ACC112 (cell line): ENCODE measurements at regions not wholly inside any gene's neighbourhood (a gene's known extent, or its start where the extent isn't known, plus 50 kb on each side); places are given as distances from the start of the nearest gene placed in this dataset.
A peak's percentile ranks its signal among the peaks of the same experiment; 100 is the strongest.

ENCODE experiments used
- H2AFZ ChIP-seq: fragments of 200-600 bp; sonication (generic); one replicate; pipeline ENCODE4 v1.6.0; 2017; ENCODE audit warnings: antibody characterized with exemption, low read length; ENCODE audit not compliant: unreplicated experiment
- H3K27ac ChIP-seq: fragments of 200-600 bp; sonication (generic); 2 replicates; pipeline ENCODE4 v1.5.1; 2014; ENCODE audit warnings: low read depth, mild to moderate bottlenecking, antibody characterized with exemption, low read length, moderate library complexity
- H3K27me3 ChIP-seq: fragments of 200-600 bp; sonication (generic); 2 replicates; pipeline ENCODE4 v1.6.1; 2014; ENCODE audit warnings: mild to moderate bottlenecking, antibody characterized with exemption, low read length, moderate library complexity, mixed read lengths; ENCODE audit not compliant: insufficient read depth
- H3K36me3 ChIP-seq: fragments of 200-600 bp; sonication (generic); 2 replicates; pipeline ENCODE4 v1.6.1; 2016; ENCODE audit warnings: mild to moderate bottlenecking, antibody characterized with exemption, low read length, moderate library complexity, mixed read lengths; ENCODE audit not compliant: insufficient read depth
- H3K4me1 ChIP-seq: fragments of 200-600 bp; sonication (generic); one replicate; pipeline ENCODE4 v1.6.1; 2016; ENCODE audit warnings: low read length, mixed read lengths; ENCODE audit not compliant: insufficient read depth, unreplicated experiment, control insufficient read depth
- H3K4me3 ChIP-seq: fragments of 200-600 bp; sonication (generic); 2 replicates; pipeline ENCODE4 v1.5.1; 2014; ENCODE audit warnings: mild to moderate bottlenecking, low read depth, low read length
- H3K79me2 ChIP-seq: fragments of 200-600 bp; sonication (generic); one replicate; pipeline ENCODE4 v1.6.0; 2016; ENCODE audit warnings: low read length; ENCODE audit not compliant: control insufficient read depth, unreplicated experiment, insufficient read depth

GRCh38 chr18:25658476-25658875 lies 306.5 kb upstream of the ZNF521 start:
- no peak overlapping the region for H3K4me3 ChIP-seq
- H3K27ac ChIP-seq, result no peak overlapping the region
- no peaks in the 10 kb centered on the region for H3K4me1 ChIP-seq
- no peaks in the 10 kb centered on the region for H3K79me2 ChIP-seq
- H3K27me3 ChIP-seq, result no peaks in the 10 kb centered on the region
- no peaks in the 10 kb centered on the region for H3K36me3 ChIP-seq
- no peak overlapping the region for H2AFZ ChIP-seq

GRCh38 chr18:25651553-25651952 lies 299.6 kb upstream of the ZNF521 start:
- H2AFZ ChIP-seq, result no peak overlapping the region
- peaks cover 23% of the 10 kb centered on the region for H3K4me1 ChIP-seq
- H3K36me3 ChIP-seq, result no peaks in the 10 kb centered on the region
- H3K4me3 ChIP-seq, result no peak overlapping the region
- no peaks in the 10 kb centered on the region for H3K79me2 ChIP-seq
- H3K27ac ChIP-seq, result peak overlapping the region; percentile 91
- no peaks in the 10 kb centered on the region for H3K27me3 ChIP-seq

GRCh38 chr18:25650201-25650941 lies 298.4 kb upstream of the ZNF521 start:
- Histone ChIP-seq H2AFZ (no peak overlapping the region), H3K27ac (peak overlapping the region; percentile 91), H3K4me3 (peak overlapping the region; percentile 58; the same call in 1 of the 2 replicates), H3K36me3 (no peaks in the 10 kb centered on the region), H3K79me2 (no peaks in the 10 kb centered on the region), H3K4me1 (peaks cover 23% of the 10 kb centered on the region), H3K27me3 (no peaks in the 10 kb centered on the region)

- Histone ChIP-seq H3K27me3 (no peaks in the 10 kb centered on the region), H3K79me2 (no peaks in the 10 kb centered on the region), H3K4me3 (no peak overlapping the region), H3K27ac (peak overlapping the region; percentile 91), H3K4me1 (peaks cover 23% of the 10 kb centered on the region), H3K36me3 (no peaks in the 10 kb centered on the region), H2AFZ (no peak overlapping the region)
These were observed 296.8 kb upstream of the ZNF521 start for GRCh38 chr18:25648716-25649260.

GRCh38 chr18:25647404-25647803 lies 295.4 kb upstream of the ZNF521 start:
- Histone ChIP-seq H3K4me3 (no peak overlapping the region), H3K27me3 (no peaks in the 10 kb centered on the region), H3K36me3 (no peaks in the 10 kb centered on the region), H3K4me1 (peaks cover 23% of the 10 kb centered on the region), H2AFZ (no peak overlapping the region), H3K79me2 (no peaks in the 10 kb centered on the region), H3K27ac (no peak overlapping the region)

GRCh38 chr18:25646971-25647370 lies 295.0 kb upstream of the ZNF521 start:
- H3K27ac ChIP-seq, result no peak overlapping the region
- H3K79me2 ChIP-seq, result no peaks in the 10 kb centered on the region
- no peaks in the 10 kb centered on the region for H3K36me3 ChIP-seq
- H2AFZ ChIP-seq, result no peak overlapping the region
- peaks cover 23% of the 10 kb centered on the region for H3K4me1 ChIP-seq
- H3K27me3 ChIP-seq, result no peaks in the 10 kb centered on the region
- no peak overlapping the region for H3K4me3 ChIP-seq

- Histone ChIP-seq H3K36me3 (no peaks in the 10 kb centered on the region), H3K4me3 (no peak overlapping the region), H3K27me3 (peaks cover 30% of the 10 kb centered on the region), H3K79me2 (no peaks in the 10 kb centered on the region), H2AFZ (no peak overlapping the region), H3K4me1 (no peaks in the 10 kb centered on the region), H3K27ac (no peak overlapping the region)
These were observed 287.6 kb upstream of the ZNF521 start for GRCh38 chr18:25639596-25639995.

- H3K36me3 ChIP-seq, result no peaks in the 10 kb centered on the region
- no peak overlapping the region for H2AFZ ChIP-seq
- H3K4me1 ChIP-seq, result no peaks in the 10 kb centered on the region
- peaks cover 25% of the 10 kb centered on the region for H3K27me3 ChIP-seq
- H3K79me2 ChIP-seq, result no peaks in the 10 kb centered on the region
- H3K4me3 ChIP-seq, result no peak overlapping the region
- H3K27ac ChIP-seq, result no peak overlapping the region
These were observed 281.6 kb upstream of the ZNF521 start for GRCh38 chr18:25633563-25633962.

- H3K4me3 ChIP-seq, result no peak overlapping the region
- H3K79me2 ChIP-seq, result no peaks in the 10 kb centered on the region
- H3K4me1 ChIP-seq, result no peaks in the 10 kb centered on the region
- no peaks in the 10 kb centered on the region for H3K36me3 ChIP-seq
- H3K27ac ChIP-seq, result no peak overlapping the region
- H2AFZ ChIP-seq, result no peak overlapping the region
- H3K27me3 ChIP-seq, result peaks cover under 1% of the 10 kb centered on the region; the same call in 1 of the 2 replicates
These were observed 278.7 kb upstream of the ZNF521 start for GRCh38 chr18:25630682-25631081.

GRCh38 chr18:25621682-25622081 lies 269.7 kb upstream of the ZNF521 start:
- Histone ChIP-seq H3K27ac (no peak overlapping the region), H2AFZ (no peak overlapping the region), H3K36me3 (no peaks in the 10 kb centered on the region), H3K4me1 (no peaks in the 10 kb centered on the region), H3K4me3 (no peak overlapping the region), H3K27me3 (no peaks in the 10 kb centered on the region), H3K79me2 (no peaks in the 10 kb centered on the region)

- H2AFZ ChIP-seq, result no peak overlapping the region
- H3K4me3 ChIP-seq, result no peak overlapping the region
- no peaks in the 10 kb centered on the region for H3K79me2 ChIP-seq
- no peaks in the 10 kb centered on the region for H3K4me1 ChIP-seq
- no peak overlapping the region for H3K27ac ChIP-seq
- no peaks in the 10 kb centered on the region for H3K36me3 ChIP-seq
- H3K27me3 ChIP-seq, result no peaks in the 10 kb centered on the region
These were observed 269.2 kb upstream of the ZNF521 start for GRCh38 chr18:25621144-25621543.
